Activated CD4-positive, alpha-beta memory T cell treated with anti-CD3 and anti-CD28 coated beads, Interleukin-2, amount 10 ng/mL, durations not matched to agents 7 days and 5 days (primary cell): ENCODE measurements at regions not wholly inside any gene's neighbourhood (a gene's known extent, or its start where the extent isn't known, plus 50 kb on each side); places are given as distances from the start of the nearest gene placed in this dataset.

Experiments
- CTCF ChIA-PET: fragments of 350-600 bp; sonication (Branson Sonifier 250); formaldehyde crosslinking; loops from one replicate; lab custom pipeline; 2021; ENCODE audit warnings: antibody characterized with exemption, inconsistent platforms; lab: Charles Lee
- POLR2A ChIA-PET: fragments of 350-600 bp; sonication (Branson Sonifier 250); formaldehyde crosslinking; loops from one replicate; lab custom pipeline; 2021; ENCODE audit warnings: antibody characterized with exemption; lab: Charles Lee
- DNase-seq: peaks from one replicate; pipeline ENCODE4 v3.0.0-alpha.2; 2020
- H3K27ac Mint-ChIP-seq: one replicate; pipeline ENCODE4 v1.8.0; 2021; ENCODE audit warnings: mild to moderate bottlenecking, mixed read lengths
- H3K27me3 Mint-ChIP-seq: one replicate; pipeline ENCODE4 v1.8.0; 2021; ENCODE audit warnings: mixed read lengths
- H3K36me3 Mint-ChIP-seq: one replicate; pipeline ENCODE4 v1.8.0; 2021; ENCODE audit warnings: low read depth, mixed read lengths
- H3K4me1 Mint-ChIP-seq: one replicate; pipeline ENCODE4 v1.8.0; 2021; ENCODE audit warnings: mixed read lengths
- H3K4me3 Mint-ChIP-seq: one replicate; pipeline ENCODE4 v1.8.0; 2021; ENCODE audit warnings: mild to moderate bottlenecking, mixed read lengths
- H3K9me3 Mint-ChIP-seq: one replicate; pipeline ENCODE4 v1.8.0; 2021; ENCODE audit warnings: mixed read lengths

DNA sequence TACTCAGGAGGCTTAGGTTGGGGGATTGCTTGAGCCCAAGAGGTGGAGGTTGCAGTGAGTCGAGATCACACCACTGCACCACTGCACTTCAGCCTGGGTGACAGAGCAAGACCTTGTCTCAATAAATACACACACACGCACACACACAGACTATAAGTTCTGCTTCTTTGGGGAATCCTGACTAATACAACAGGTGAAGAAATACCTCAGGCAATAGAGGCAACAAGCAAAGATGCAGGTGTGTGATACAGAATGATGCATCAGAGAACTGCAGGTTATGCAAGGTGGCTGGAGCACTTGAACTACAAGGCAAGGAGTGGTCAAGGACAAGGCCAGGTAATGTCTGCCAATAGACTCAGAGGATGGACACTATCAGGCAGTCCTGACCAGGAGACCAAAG lies 117.6 kb upstream of the ZNF678 start:
- DNase-seq = no peak
- POLR2A ChIA-PET = no interaction called here
- H3K36me3 Mint-ChIP-seq = no peaks in the 10 kb centered on the region
- H3K27me3 Mint-ChIP-seq = no peaks in the 10 kb centered on the region
- H3K4me1 Mint-ChIP-seq = no peaks in the 10 kb centered on the region
- no peaks in the 10 kb centered on the region for H3K9me3 Mint-ChIP-seq
- CTCF ChIA-PET = no interaction called here
- H3K27ac Mint-ChIP-seq = no peak overlapping the region
- no peak overlapping the region for H3K4me3 Mint-ChIP-seq

DNA sequence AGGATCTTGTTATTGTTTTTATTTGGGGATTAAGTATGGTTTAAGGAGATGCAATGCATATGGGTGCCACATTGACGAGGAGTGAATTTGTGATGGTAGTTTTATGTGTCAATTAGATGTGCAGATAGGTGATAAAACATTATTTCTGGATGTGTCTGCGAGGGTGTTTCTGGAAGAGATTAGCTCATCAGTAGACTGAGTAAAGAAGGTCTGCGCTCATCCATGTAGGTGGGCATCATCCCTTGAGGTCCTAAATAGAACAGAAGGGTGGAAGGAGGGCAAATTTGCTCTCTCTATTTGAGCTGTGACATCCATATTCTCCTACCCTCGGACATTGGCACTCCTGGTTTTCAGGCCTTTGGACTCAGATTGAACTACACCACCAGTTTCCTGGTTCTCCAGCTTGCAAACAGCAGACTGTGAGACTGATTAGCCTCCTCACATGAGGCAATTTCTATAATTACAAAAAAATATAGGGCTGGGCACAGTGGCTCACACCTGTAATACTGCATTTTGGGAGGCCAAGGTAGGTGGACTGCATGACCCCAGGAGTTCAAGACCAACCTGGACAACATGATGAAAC lies 118.2 kb upstream of the ZNF678 start:
- POLR2A ChIA-PET = no interaction called here
- no peaks in the 10 kb centered on the region for H3K36me3 Mint-ChIP-seq
- DNase-seq = no peak
- H3K27me3 Mint-ChIP-seq = peaks cover 3% of the 10 kb centered on the region
- no peak overlapping the region for H3K4me3 Mint-ChIP-seq
- CTCF ChIA-PET = no interaction called here
- no peaks in the 10 kb centered on the region for H3K9me3 Mint-ChIP-seq
- no peaks in the 10 kb centered on the region for H3K4me1 Mint-ChIP-seq
- no peak overlapping the region for H3K27ac Mint-ChIP-seq

DNA sequence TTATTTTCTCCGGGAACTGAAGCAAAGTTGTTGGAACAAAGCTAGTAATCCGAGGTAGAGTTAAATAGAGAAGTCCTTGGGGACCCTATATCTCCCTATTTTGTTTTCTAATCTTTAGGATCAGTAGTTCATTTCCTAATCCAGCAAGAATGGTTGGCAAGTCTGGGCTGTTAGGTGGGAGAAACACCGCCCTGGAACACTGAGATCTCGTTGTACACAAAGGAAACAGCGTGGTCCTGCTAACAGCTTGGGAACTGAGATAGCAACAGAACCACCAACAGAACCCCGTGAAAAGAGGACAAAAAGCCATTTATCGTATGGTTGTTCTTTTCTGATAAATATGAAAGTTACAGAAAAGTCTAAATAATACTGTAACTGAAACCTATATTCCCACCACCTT lies 121.9 kb upstream of the CDC42BPA start:
- Mint-ChIP-seq H3K4me1 (no peaks in the 10 kb centered on the region), H3K27me3 (peaks cover 20% of the 10 kb centered on the region), H3K9me3 (no peaks in the 10 kb centered on the region), H3K27ac (no peak overlapping the region), H3K36me3 (no peaks in the 10 kb centered on the region), H3K4me3 (no peak overlapping the region)
- CTCF ChIA-PET = no interaction called here
- no peak for DNase-seq
- POLR2A ChIA-PET = no interaction called here

DNA sequence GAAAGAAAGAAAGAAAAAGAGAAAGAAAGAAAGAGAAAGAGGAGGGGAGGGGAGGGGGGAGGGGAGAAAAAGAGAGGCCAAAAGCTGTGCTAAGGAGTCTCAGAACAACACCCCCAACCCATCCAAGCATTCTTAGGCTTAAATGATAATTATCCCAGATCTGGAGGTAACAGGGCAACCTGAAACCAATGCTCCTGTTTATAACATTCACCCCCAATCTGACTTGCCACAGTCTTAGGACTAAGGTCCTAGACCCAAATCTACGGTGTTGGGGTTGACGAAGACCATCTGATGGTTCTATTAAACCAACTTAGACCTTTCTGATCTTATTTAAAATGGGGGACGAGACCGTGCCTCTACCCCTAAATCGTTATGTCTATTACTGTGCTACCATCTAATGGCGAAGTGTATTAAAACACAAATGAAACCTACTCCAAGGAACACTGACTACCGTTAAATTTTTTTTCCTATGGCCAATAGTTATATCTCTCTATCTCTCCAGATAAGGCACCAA lies 119.3 kb upstream of the CDC42BPA start:
- ChIA-PET CTCF (no interaction called here), POLR2A (no interaction called here)
- no peaks in the 10 kb centered on the region for H3K9me3 Mint-ChIP-seq
- no peaks in the 10 kb centered on the region for H3K4me1 Mint-ChIP-seq
- H3K27me3 Mint-ChIP-seq = peaks cover 20% of the 10 kb centered on the region
- no peak for DNase-seq
- no peak overlapping the region for H3K4me3 Mint-ChIP-seq
- H3K36me3 Mint-ChIP-seq = no peaks in the 10 kb centered on the region
- no peak overlapping the region for H3K27ac Mint-ChIP-seq

DNA sequence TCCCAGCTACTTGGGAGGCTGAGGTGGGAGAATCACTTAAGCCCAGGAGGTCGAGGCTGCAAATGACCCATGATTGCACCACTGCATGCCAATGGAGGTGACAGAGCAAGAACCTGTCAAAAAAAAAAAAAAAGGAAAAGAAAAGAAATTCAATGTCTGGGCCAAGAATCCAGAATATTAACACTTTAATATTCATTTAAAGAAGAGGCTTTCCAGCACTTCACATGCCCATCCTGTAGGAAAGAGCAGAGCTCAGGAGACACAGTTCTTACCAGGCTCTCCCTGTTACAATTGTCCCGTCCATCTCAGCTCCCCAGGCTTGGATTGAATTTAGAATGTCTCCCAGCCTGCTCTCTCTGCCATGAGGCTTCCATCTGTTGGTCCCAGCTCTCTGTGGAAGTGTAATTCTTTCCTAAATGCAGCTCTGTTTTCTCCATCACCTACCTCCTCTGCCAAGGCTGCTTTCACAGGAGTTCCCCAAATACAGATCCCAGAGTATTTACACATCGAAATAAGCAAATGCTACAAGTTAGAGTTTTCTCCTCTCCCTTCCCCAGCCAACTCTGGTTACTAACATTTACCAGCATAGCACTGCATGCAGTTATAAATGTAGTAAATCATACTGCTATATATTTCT lies 116.6 kb upstream of the CDC42BPA start:
- Mint-ChIP-seq H3K27me3 (peaks cover 16% of the 10 kb centered on the region), H3K4me3 (no peak overlapping the region), H3K9me3 (no peaks in the 10 kb centered on the region), H3K4me1 (no peaks in the 10 kb centered on the region), H3K27ac (no peak overlapping the region), H3K36me3 (no peaks in the 10 kb centered on the region)
- ChIA-PET CTCF (no interaction called here), POLR2A (no interaction called here)
- no peak for DNase-seq

DNA sequence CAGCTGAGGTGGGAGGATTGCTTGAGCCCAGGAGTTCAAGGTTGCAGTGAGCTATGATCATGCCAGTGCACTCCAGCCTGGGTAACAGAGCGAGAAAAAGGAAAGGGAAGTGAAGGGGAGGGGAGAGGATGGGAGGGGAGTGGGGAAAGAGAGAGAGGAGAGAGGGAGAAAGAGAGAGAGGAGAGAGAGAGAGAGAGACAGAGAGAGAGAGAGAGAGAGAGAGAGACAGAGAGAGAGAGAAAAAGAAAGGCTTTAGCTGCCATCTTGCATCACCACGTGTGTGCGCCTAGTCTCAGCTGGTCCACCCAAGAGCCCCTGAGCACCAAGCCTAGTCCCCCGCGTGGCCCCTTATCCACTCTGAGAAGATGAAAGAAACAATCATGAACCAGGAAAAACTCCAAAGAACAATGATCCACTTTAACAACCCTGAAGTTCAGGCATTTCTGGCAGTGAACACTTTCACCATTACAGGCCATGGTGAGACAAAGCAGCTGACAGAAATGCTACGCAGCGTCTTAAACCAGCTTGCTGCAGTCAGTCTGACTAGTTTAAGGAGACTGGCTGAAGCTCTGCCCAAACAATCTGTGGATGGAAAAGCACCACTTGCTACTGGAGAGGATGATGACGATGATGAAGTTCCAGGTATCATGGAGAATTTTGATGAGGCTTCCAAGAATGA lies 115.5 kb upstream of the CDC42BPA start:
- Mint-ChIP-seq H3K36me3 (no peaks in the 10 kb centered on the region), H3K9me3 (no peaks in the 10 kb centered on the region), H3K27ac (no peak overlapping the region), H3K27me3 (peaks cover 10% of the 10 kb centered on the region), H3K4me1 (no peaks in the 10 kb centered on the region), H3K4me3 (no peak overlapping the region)
- ChIA-PET CTCF (no interaction called here), POLR2A (no interaction called here)
- DNase-seq = no peak

DNA sequence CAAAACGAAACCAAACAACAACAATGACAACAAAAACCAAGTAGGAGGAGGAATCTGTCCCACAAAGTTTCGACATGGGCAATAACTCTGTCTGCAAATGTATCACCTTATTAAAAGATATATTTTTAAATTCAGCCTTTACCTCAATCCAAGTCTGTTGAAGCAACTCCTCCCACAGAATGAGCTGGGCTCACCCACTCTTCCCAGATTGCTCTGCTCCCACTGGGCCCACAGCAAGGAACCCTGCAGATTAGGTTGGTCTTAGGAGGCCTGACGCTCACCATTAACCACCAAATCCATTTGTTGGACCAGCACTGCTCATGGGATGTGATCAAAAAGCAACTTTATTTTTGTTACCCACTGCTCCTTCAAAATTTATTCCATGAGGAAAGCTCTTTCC lies 114.7 kb upstream of the CDC42BPA start:
- ChIA-PET POLR2A (no interaction called here), CTCF (no interaction called here)
- H3K9me3 Mint-ChIP-seq = no peaks in the 10 kb centered on the region
- H3K27me3 Mint-ChIP-seq = peaks cover 4% of the 10 kb centered on the region
- no peak overlapping the region for H3K4me3 Mint-ChIP-seq
- H3K27ac Mint-ChIP-seq = no peak overlapping the region
- no peaks in the 10 kb centered on the region for H3K36me3 Mint-ChIP-seq
- no peaks in the 10 kb centered on the region for H3K4me1 Mint-ChIP-seq
- DNase-seq = no peak

DNA sequence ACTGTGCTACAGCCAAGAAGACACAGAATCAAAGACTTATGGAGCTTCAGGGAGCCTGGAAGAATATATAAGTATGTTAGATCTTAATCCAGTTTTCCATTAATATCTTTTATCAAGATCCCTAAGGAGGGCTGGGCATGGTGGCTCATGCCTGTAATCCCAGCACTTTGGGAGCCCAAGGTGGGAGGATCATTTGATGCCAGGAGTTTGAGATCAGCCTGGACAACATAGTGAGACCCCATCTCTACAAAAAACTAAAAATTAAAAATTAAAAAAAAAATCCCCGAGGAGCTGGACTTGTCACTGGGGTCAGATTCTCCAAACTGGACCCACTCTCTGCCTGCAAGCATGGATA lies 113.9 kb upstream of the CDC42BPA start:
- no peaks in the 10 kb centered on the region for H3K4me1 Mint-ChIP-seq
- H3K36me3 Mint-ChIP-seq = no peaks in the 10 kb centered on the region
- H3K9me3 Mint-ChIP-seq = no peaks in the 10 kb centered on the region
- POLR2A ChIA-PET = no interaction called here
- H3K27ac Mint-ChIP-seq = no peak overlapping the region
- no peak overlapping the region for H3K4me3 Mint-ChIP-seq
- H3K27me3 Mint-ChIP-seq = peaks cover 4% of the 10 kb centered on the region
- no peak for DNase-seq
- CTCF ChIA-PET = no interaction called here

DNA sequence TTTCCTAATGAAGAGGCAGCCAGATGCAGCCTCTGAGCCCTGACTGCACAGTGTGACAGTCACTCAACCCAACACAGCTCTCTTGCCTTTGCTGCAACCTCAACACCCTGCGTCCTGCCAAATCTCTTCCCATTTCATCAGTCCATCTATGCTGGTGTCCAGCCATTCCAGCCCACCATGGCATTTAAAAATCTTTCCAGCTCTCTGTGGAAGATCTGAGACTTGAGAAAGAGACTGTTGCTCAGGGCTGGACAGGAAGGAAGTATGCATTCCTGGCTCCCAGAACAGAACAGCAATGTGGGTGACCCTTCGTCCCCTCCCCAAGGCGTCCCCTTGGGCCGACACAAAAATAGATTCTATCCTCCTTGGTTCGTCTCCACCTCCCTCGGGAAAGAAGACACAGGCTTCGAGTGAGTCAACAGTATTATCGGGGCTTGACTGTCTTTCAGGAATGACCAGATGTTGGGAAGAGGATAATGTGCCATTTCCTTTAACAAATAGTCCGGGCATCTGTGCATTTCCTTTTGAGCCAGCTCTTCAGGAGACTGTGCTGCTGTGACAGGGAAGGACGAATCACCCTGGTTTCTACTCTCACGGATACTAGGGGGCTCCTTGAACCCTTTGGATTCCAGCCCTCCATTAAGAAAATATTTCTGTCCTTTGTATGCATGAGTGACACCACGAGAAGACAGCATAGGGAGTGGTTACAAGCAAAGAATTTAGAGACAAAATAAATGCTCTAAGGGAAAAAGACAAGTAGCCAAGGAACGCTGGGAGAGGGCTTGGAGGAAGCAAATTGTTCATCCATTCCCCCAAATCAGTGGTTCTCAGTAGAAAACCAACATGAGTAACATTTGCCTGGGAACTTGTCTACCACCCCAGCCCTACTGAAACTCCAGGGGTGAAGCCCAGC lies 111.4 kb upstream of the CDC42BPA start:
- no peaks in the 10 kb centered on the region for H3K9me3 Mint-ChIP-seq
- peaks cover 2% of the 10 kb centered on the region for H3K27me3 Mint-ChIP-seq
- no peak overlapping the region for H3K27ac Mint-ChIP-seq
- H3K36me3 Mint-ChIP-seq = no peaks in the 10 kb centered on the region
- no peak overlapping the region for H3K4me3 Mint-ChIP-seq
- ChIA-PET CTCF (no interaction called here), POLR2A (no interaction called here)
- H3K4me1 Mint-ChIP-seq = no peaks in the 10 kb centered on the region
- DNase-seq = no peak

DNA sequence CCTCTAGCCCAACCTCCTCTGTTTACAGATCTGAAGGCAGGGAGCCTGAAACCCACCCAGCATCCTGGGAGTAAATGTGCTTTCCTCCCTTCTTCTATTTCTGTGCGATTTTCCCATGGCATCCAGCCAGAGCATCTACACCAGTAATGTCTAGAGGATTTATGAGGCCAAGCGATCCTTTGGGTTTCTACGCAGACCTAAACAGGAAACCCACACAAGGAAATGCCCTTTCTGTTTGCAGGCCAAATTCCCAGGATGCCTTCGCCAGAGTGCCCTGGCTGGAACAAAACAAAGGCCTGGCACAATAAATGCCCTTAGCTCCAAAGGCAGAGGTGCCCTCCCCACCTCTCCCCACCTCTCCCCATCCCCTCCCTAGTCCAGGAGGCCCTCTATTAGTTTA lies 110.5 kb upstream of the CDC42BPA start:
- peaks cover 6% of the 10 kb centered on the region for H3K27me3 Mint-ChIP-seq
- no peak overlapping the region for H3K27ac Mint-ChIP-seq
- H3K4me1 Mint-ChIP-seq = no peaks in the 10 kb centered on the region
- CTCF ChIA-PET = no interaction called here
- H3K4me3 Mint-ChIP-seq = no peak overlapping the region
- no peak for DNase-seq
- POLR2A ChIA-PET = no interaction called here
- H3K9me3 Mint-ChIP-seq = no peaks in the 10 kb centered on the region
- no peaks in the 10 kb centered on the region for H3K36me3 Mint-ChIP-seq

DNA sequence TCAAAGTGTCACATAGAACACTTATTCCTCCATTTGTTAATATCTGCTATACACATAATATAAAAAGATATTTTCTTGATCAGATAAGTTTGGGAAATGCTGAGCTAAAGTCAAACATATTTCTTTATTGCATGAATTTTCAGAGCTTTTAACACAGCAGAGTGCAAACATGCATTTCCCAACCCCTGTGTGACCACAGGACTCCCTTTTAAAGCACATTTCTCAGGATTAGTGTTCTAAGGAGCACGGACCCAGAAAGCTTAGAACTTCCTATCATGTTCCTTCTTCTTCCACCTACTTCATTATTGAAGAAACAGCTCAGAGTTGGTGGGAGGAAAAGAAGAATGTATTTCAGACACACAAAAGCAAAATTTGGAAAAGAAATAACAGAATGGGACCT lies 109.1 kb upstream of the CDC42BPA start:
- ChIA-PET POLR2A (no interaction called here), CTCF (interaction anchor here (0.5 kb wide), 1 partner anchor 503 kb away, joined by 3 read pairs; no protein-coding TSS in a partner anchor)
- peaks cover 6% of the 10 kb centered on the region for H3K27me3 Mint-ChIP-seq
- H3K27ac Mint-ChIP-seq = no peak overlapping the region
- H3K36me3 Mint-ChIP-seq = no peaks in the 10 kb centered on the region
- no peak overlapping the region for H3K4me3 Mint-ChIP-seq
- no peak for DNase-seq
- no peaks in the 10 kb centered on the region for H3K9me3 Mint-ChIP-seq
- H3K4me1 Mint-ChIP-seq = no peaks in the 10 kb centered on the region

DNA sequence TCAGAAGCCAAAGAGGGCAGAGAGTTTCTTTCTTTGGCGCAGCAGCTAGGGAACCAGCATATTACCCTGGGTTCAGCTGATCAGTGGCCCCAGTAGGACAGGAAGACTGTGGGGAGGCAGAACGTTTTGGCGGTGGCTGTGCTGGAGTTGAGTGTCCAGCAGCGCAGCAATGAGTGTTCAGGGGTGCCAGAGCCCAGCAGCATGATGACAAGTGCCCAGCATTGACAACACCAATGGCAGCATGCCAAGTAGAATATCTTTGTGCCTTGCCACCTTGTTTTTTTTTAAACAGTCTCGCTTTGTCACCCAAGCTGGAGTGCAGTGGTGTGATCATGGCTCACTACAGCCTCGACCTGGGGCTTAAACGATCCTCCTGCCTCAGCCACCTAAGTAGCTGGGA lies 106.7 kb upstream of the CDC42BPA start:
- CTCF ChIA-PET = no interaction called here
- H3K36me3 Mint-ChIP-seq = no peaks in the 10 kb centered on the region
- peaks cover 8% of the 10 kb centered on the region for H3K27me3 Mint-ChIP-seq
- no peaks in the 10 kb centered on the region for H3K9me3 Mint-ChIP-seq
- H3K27ac Mint-ChIP-seq = no peak overlapping the region
- DNase-seq = no peak
- H3K4me1 Mint-ChIP-seq = no peaks in the 10 kb centered on the region
- POLR2A ChIA-PET = no interaction called here
- H3K4me3 Mint-ChIP-seq = no peak overlapping the region

DNA sequence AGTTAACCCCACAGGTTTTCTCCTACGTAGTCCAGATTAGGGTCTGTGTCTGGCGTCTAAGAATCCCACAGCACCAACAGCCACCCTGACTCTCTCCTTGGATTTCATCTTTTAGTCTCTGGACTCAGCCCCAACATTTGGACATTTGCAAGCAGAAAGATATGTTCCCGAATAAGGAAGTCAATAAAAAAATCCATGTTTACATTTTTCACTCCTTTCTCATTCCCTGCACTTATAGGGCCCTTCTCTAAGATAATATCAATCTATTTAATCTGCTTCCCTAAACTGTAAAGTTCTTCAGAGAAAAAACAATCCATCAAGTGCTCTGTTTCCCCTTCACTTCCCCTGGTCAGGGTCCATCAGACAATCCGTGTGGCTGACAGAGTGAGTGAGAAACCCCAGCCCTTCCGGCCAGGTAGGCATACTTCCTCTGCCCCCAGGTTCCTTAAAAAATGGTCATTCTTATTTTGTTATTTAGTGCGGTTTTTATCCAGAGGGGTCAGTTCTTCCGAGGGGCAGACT lies 105.9 kb upstream of the CDC42BPA start:
- CTCF ChIA-PET = no interaction called here
- POLR2A ChIA-PET = no interaction called here

More for the DNA sequence above, 105.9 kb upstream of the CDC42BPA start:
- no peaks in the 10 kb centered on the region for H3K4me1 Mint-ChIP-seq
- no peak for DNase-seq
- H3K9me3 Mint-ChIP-seq = no peaks in the 10 kb centered on the region
- no peak overlapping the region for H3K4me3 Mint-ChIP-seq
- no peak overlapping the region for H3K27ac Mint-ChIP-seq
- H3K36me3 Mint-ChIP-seq = no peaks in the 10 kb centered on the region
- H3K27me3 Mint-ChIP-seq = peaks cover 8% of the 10 kb centered on the region
